ENCODE measurements at regions not wholly inside any gene's neighbourhood (a gene's known extent, or its start where the extent isn't known, plus 50 kb on each side); places are given as distances from the start of the nearest gene placed in this dataset.

DNA sequence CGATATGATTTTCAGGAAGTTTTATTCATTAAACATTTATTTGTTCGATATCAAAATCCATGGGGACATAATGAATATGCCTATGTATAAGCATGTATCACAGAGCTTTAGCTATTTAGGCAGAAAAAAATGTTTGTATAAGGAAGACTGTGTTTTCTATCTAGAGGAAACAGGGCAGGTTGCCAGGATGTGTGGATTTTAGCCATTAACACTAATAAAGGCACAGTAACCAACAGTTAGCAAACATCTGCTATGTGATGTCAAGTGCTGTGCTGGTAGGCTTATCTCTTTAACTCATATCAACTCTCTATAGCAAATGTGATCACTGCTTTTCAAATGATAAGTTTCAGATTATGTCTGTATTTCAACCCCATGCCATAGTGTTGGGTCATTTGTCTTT is 708.9 kb upstream of the HS3ST1 start:
- FAIRE-seq = no peak
- CTCF ChIA-PET (ENCODE audit: partially characterized antibody) = interaction anchor here (0.8 to 1.0 kb wide), 2 partner anchors 13 to 57 kb away, joined by 3 to 4 read pairs; no protein-coding TSS in a partner anchor

More for the DNA sequence above, 708.9 kb upstream of the HS3ST1 start:
- no peak overlapping the region for H3K14ac ChIP-seq (ENCODE audit: insufficient read length)
- WGBS, 2 experiments (ENCODE audit: extremely low coverage in 1 of 2, insufficient coverage in 1 of 2, insufficient read length in 1 of 2, insufficient replicate concordance in 2 of 2, low coverage in 1 of 2, low lambda C conversion rate in 2 of 2, missing lambda C conversion rate in 1 of 2) = 83% methylated on average over 2 of the region's 2 CpGs; no CpG with 5 or more reads in 1 of the 2 experiments
- H3K36me3 ChIP-seq (ENCODE audit: control insufficient read depth in 2 of 4, insufficient read depth in 4 of 4, low read length in 3 of 4) = no peaks in the 10 kb centered on the region; a peak in 1 of 8 replicates
- H2BK12ac ChIP-seq (ENCODE audit: low read depth, low read length) = no peak overlapping the region
- H4K91ac ChIP-seq (replicated peaks; ENCODE audit: insufficient read length, low read length) = no peak overlapping the region
- H2BK15ac ChIP-seq (ENCODE audit: low read length) = no peak overlapping the region
- no peak overlapping the region for H3K56ac ChIP-seq (replicated peaks; ENCODE audit: insufficient read length, low read depth, low read length)
- no peak overlapping the region for H3K23ac ChIP-seq (ENCODE audit: insufficient read length)
- H2BK120ac ChIP-seq (replicated peaks; ENCODE audit: low read depth, low read length) = no peak overlapping the region
- H3K9me3 ChIP-seq (ENCODE audit: insufficient read depth in 2 of 2, low read depth in 1 of 2, low read length in 1 of 2) = 0 out of 4 replicates have a peak, but pooled peaks cover 0 to 7% of the 10 kb centered on the region in 2 experiments
- H2AK5ac ChIP-seq (ENCODE audit: low read depth, low read length) = no peak overlapping the region
- H3K4ac ChIP-seq (replicated peaks; ENCODE audit: insufficient read length, low read depth, low read length) = no peak overlapping the region
- H3K18ac ChIP-seq (ENCODE audit: extremely low read depth, low read length) = no peak overlapping the region
- no peaks in the 10 kb centered on the region for H3K23me2 ChIP-seq (ENCODE audit: low read depth, low read length)
- DNase-seq (ENCODE audit: low read depth in 1 of 2, low spot score in 2 of 2) = no peak
- TF ChIP-seq RBBP5 (IDR thresholded peaks at IDR 0.05; ENCODE audit: borderline replicate concordance, low read depth, low read length) (no peak), ASH2L (IDR thresholded peaks at IDR 0.05; ENCODE audit: low read length) (no peak), JUND (IDR thresholded peaks at IDR 0.05; ENCODE audit: low read length) (no peak), EGR1 (IDR thresholded peaks at IDR 0.05; ENCODE audit: borderline replicate concordance, low read depth, low read length) (no peak)
- TF ChIP-seq, protein P1, sequence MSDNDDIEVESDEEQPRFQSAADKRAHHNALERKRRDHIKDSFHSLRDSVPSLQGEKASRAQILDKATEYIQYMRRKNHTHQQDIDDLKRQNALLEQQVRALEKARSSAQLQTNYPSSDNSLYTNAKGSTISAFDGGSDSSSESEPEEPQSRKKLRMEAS (IDR thresholded peaks at IDR 0.05) = no peak
- H2BK5ac ChIP-seq (ENCODE audit: low read depth, low read length) = no peak overlapping the region
- H3K27me3 ChIP-seq (replicated peaks in 1 of 4; ENCODE audit: control insufficient read depth in 3 of 4, extremely low read depth in 1 of 4, insufficient read depth in 3 of 4, low read length in 3 of 4) = no peaks in the 10 kb centered on the region
- H4K20me1 ChIP-seq (replicated peaks in 1 of 2; ENCODE audit: control insufficient read depth in 1 of 2, insufficient read depth in 2 of 2, low read length in 2 of 2) = no peaks in the 10 kb centered on the region
- H2BK20ac ChIP-seq (ENCODE audit: low read length) = no peak overlapping the region
- POLR2A ChIA-PET (ENCODE audit: partially characterized antibody) = no interaction called here
- H3K9ac ChIP-seq (replicated peaks in 1 of 4; ENCODE audit: extremely low read depth in 1 of 4, low read depth in 3 of 4, low read length in 3 of 4) = no peak overlapping the region
- H2AFZ ChIP-seq (ENCODE audit: low read length) = no peak overlapping the region
- no peak overlapping the region for H3K4me3 ChIP-seq (ENCODE audit: extremely low read depth in 1 of 4, insufficient read depth in 2 of 4, low read depth in 3 of 4, low read length in 4 of 4)
- H3K4me1 ChIP-seq (replicated peaks in 1 of 4; ENCODE audit: control insufficient read depth in 3 of 4, insufficient read depth in 4 of 4, low read length in 3 of 4) = no peaks in the 10 kb centered on the region
- no peak overlapping the region for H3K4me2 ChIP-seq (ENCODE audit: insufficient read depth in 1 of 2, low read depth in 2 of 2, low read length in 2 of 2)
- no peaks in the 10 kb centered on the region for H3K79me2 ChIP-seq (ENCODE audit: control insufficient read depth in 1 of 2, insufficient read depth in 2 of 2, low read length in 2 of 2)
- H4K5ac ChIP-seq (ENCODE audit: insufficient read length, low read depth, low read length) = no peak overlapping the region
- no peak overlapping the region for H4K8ac ChIP-seq (ENCODE audit: extremely low read depth, insufficient read depth, low read length)
- no peak overlapping the region for H3K27ac ChIP-seq (ENCODE audit: low read depth, low read length)
- H3K79me1 ChIP-seq (ENCODE audit: low read depth, low read length) = no peaks in the 10 kb centered on the region
